ENCODE measurements at regions not wholly inside any gene's neighbourhood (a gene's known extent, or its start where the extent isn't known, plus 50 kb on each side); places are given as distances from the start of the nearest gene placed in this dataset.
"Not testable (repeated sequence)": the region's sequence is repeated elsewhere in the genome, so short reads cannot be mapped to it uniquely, and the experiment has no call there.

DNA sequence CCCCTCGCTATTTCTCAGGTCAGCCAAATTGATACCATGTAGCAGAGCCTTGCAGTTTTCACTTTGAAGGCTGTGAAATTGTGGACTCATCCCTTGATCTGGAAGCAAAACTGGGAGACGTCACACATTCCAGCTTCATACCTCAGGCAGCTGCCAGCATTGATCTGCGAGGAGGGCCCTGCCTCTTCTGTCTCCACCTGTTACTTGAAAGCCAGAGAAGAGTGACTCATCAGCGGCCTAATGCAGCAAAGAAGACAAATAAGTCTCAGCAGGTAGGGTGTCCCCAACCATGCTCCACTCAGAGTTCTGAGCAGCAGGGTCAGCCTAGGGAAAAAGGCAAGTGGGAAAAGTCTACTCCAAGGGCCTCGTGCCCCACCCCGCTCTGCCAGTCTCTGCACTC lies 69.4 kb upstream of the BMP2 start:
- Histone ChIP-seq H3K4me1 (ENCODE audit: control insufficient read depth in 5 of 5, insufficient read depth in 5 of 5, low read length in 5 of 5) (peaks cover 0 to 9% (median 1%) of the 10 kb centered on the region in 5 donors), H3K9ac (ENCODE audit: insufficient read depth in 1 of 2, low read length in 2 of 2) (no peak overlapping the region), H3K27ac (ENCODE audit: low read depth in 1 of 2, low read length in 1 of 2) (no peak overlapping the region), H3K36me3 (ENCODE audit: control insufficient read depth in 4 of 4, insufficient read depth in 4 of 4, low read length in 4 of 4) (no peaks in the 10 kb centered on the region), H3K4me3 (no peak overlapping the region), H3K9me3 (ENCODE audit: control insufficient read depth in 4 of 4, insufficient read depth in 3 of 4, low read length in 3 of 4) (no peaks in the 10 kb centered on the region), H3K27me3 (ENCODE audit: control insufficient read depth in 3 of 3, insufficient read depth in 3 of 3, low read length in 2 of 3) (no peaks in the 10 kb centered on the region)
- DNase-seq: no peak
- WGBS, 2 donors: 91 to 94% methylated on average over 6 of the region's 6 CpGs
- TF ChIP-seq, protein P1, sequence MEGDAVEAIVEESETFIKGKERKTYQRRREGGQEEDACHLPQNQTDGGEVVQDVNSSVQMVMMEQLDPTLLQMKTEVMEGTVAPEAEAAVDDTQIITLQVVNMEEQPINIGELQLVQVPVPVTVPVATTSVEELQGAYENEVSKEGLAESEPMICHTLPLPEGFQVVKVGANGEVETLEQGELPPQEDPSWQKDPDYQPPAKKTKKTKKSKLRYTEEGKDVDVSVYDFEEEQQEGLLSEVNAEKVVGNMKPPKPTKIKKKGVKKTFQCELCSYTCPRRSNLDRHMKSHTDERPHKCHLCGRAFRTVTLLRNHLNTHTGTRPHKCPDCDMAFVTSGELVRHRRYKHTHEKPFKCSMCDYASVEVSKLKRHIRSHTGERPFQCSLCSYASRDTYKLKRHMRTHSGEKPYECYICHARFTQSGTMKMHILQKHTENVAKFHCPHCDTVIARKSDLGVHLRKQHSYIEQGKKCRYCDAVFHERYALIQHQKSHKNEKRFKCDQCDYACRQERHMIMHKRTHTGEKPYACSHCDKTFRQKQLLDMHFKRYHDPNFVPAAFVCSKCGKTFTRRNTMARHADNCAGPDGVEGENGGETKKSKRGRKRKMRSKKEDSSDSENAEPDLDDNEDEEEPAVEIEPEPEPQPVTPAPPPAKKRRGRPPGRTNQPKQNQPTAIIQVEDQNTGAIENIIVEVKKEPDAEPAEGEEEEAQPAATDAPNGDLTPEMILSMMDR (IDR thresholded peaks at IDR 0.05; ENCODE audit: control extremely low read depth, extremely low read depth): no peak
- no peak for ATAC-seq (ENCODE audit: insufficient read depth, low FRiP score)

DNA sequence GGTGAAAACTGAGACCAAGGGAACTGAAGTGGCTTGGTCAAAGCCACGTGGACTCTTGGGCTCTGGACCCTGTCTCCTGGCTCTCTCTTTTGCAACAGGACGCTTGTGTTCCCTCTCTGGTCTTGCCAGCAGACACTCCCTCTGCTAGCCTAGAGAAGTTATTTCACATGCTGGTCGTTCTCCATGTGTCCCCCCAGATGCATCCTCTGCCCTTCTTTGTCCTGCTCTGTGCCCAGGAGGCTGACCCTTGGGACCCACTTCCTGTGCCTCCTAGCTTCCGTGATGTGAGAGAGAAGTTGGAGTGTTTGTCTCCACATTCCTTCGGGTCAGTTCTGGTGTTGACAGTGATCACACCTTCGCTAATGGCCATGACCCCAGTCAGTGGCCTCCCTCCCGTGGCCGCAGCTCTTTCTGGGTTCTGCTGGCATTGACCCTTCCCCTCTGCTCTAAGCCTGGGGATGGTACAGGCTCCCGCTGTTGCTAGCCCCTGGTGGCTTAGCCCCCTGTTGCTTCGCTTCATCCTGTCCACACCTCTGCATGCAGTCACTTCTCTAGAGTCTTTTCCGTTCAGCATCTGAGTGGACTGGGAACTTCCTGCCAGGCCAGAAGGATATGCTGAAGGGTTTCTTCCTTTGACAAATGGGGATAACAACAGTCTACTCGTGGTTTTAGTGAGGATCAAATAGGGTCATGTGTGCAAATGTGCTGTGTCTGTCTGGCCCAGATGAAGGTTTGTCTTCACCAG lies 70.1 kb upstream of the BMP2 start:
- ATAC-seq (ENCODE audit: insufficient read depth, low FRiP score) (no peak), DNase-seq (no peak)
- Histone ChIP-seq H3K27me3 (ENCODE audit: control insufficient read depth in 3 of 3, insufficient read depth in 3 of 3, low read length in 2 of 3) (no peaks in the 10 kb centered on the region), H3K27ac (ENCODE audit: low read depth in 1 of 2, low read length in 1 of 2) (no peak overlapping the region), H3K9me3 (ENCODE audit: control insufficient read depth in 4 of 4, insufficient read depth in 3 of 4, low read length in 3 of 4) (no peaks in the 10 kb centered on the region), H3K36me3 (ENCODE audit: control insufficient read depth in 4 of 4, insufficient read depth in 4 of 4, low read length in 4 of 4) (no peaks in the 10 kb centered on the region), H3K4me3 (no peak overlapping the region), H3K4me1 (ENCODE audit: control insufficient read depth in 5 of 5, insufficient read depth in 5 of 5, low read length in 5 of 5) (peaks cover 0 to 14% (median 1%) of the 10 kb centered on the region in 5 donors), H3K9ac (ENCODE audit: insufficient read depth in 1 of 2, low read length in 2 of 2) (no peak overlapping the region)
- TF ChIP-seq, protein P1 (IDR thresholded peaks at IDR 0.05; ENCODE audit: control extremely low read depth, extremely low read depth): no peak
- 73 to 83% methylated on average over 12 of the region's 12 CpGs for WGBS, 2 donors

DNA sequence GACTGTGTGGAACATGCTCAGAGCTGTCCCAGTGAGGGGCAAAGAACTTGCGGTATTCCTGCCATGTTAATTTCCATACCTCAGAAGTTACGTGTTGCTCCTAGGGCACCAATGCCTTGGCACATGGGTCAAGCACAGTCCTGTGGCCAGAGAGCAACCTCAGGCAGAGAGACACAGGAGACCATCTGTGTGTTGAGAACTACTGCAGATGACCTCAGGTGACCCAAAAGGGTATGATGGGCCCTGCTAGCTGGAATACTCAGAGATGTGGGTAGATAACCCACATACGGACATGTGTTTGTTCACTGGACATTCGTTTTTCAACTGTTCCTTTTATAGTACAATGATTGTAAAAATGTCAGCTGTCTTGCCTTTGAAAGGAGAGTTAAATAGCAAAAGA lies 71.5 kb upstream of the BMP2 start:
- no peaks in the 10 kb centered on the region for H3K36me3 ChIP-seq (ENCODE audit: control insufficient read depth in 4 of 4, insufficient read depth in 4 of 4, low read length in 4 of 4)
- H3K4me3 ChIP-seq: no peak overlapping the region
- no peaks in the 10 kb centered on the region for H3K9me3 ChIP-seq (ENCODE audit: control insufficient read depth in 4 of 4, insufficient read depth in 3 of 4, low read length in 3 of 4)
- peaks cover 0 to 16% (median 1%) of the 10 kb centered on the region in 5 donors for H3K4me1 ChIP-seq (ENCODE audit: control insufficient read depth in 5 of 5, insufficient read depth in 5 of 5, low read length in 5 of 5)
- no peak for ATAC-seq (ENCODE audit: insufficient read depth, low FRiP score)
- DNase-seq: no peak
- TF ChIP-seq, protein P1 (IDR thresholded peaks at IDR 0.05; ENCODE audit: control extremely low read depth, extremely low read depth): no peak
- H3K27me3 ChIP-seq (ENCODE audit: control insufficient read depth in 3 of 3, insufficient read depth in 3 of 3, low read length in 2 of 3): no peaks in the 10 kb centered on the region
- H3K27ac ChIP-seq (ENCODE audit: low read depth in 1 of 2, low read length in 1 of 2): no peak overlapping the region
- no peak overlapping the region for H3K9ac ChIP-seq (ENCODE audit: insufficient read depth in 1 of 2, low read length in 2 of 2)
- 92 to 94% methylated on average over 4 of the region's 4 CpGs for WGBS, 2 donors

DNA sequence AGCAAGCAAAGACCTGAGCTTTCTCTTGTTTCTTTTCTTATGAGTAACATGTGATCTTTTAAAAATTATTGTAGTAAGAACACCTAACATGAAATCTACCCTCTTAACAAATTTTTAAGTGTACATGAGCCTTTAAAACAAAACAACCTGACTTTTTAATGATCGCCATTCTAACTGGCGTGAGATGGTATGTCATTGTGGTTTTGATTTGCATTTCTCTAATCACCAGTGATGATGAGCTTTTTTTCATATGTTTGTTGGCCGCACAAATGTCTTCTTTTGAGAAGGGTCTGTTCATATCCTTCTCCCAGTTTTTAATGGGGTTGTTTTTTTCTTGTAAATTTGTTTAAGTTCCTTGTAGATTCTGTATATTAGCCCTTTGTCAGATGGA lies 73.7 kb upstream of the BMP2 start:
- H3K36me3 ChIP-seq (ENCODE audit: control insufficient read depth in 4 of 4, insufficient read depth in 4 of 4, low read length in 4 of 4); H3K4me3 ChIP-seq; H3K4me1 ChIP-seq (ENCODE audit: control insufficient read depth in 5 of 5, insufficient read depth in 5 of 5, low read length in 5 of 5); H3K27ac ChIP-seq (ENCODE audit: low read depth in 1 of 2, low read length in 1 of 2); H3K9me3 ChIP-seq (ENCODE audit: control insufficient read depth in 4 of 4, insufficient read depth in 3 of 4, low read length in 3 of 4); DNase-seq; ATAC-seq (ENCODE audit: insufficient read depth, low FRiP score); H3K27me3 ChIP-seq (ENCODE audit: control insufficient read depth in 3 of 3, insufficient read depth in 3 of 3, low read length in 2 of 3); H3K9ac ChIP-seq (ENCODE audit: insufficient read depth in 1 of 2, low read length in 2 of 2): not testable (repeated sequence)
- WGBS, 2 donors: 91 to 92% methylated on average over 3 of the region's 3 CpGs
